LNCaP clone FGC (cell line): ENCODE measurements at regions not wholly inside any gene's neighbourhood (a gene's known extent, or its start where the extent isn't known, plus 50 kb on each side); places are given as distances from the start of the nearest gene placed in this dataset.

Experiments used
- DNase-seq: peaks from one replicate; pipeline ENCODE4 v3.0.0-alpha.2; 2011; ENCODE audit warnings: low read depth
- H3K4me3 ChIP-seq: 2 replicates; pipeline ENCODE4 v1.5.1; 2011; ENCODE audit warnings: mild to moderate bottlenecking, low read depth, low read length, control low read depth
- TF ChIP-seq, protein P1 (sequence below): IDR thresholded peaks from 2 replicates; pipeline ENCODE4 v1.5.1; 2012; ENCODE audit warnings: mild to moderate bottlenecking; ENCODE audit not compliant: control insufficient read depth, insufficient read depth; ENCODE audit errors: extremely low read depth

DNA sequence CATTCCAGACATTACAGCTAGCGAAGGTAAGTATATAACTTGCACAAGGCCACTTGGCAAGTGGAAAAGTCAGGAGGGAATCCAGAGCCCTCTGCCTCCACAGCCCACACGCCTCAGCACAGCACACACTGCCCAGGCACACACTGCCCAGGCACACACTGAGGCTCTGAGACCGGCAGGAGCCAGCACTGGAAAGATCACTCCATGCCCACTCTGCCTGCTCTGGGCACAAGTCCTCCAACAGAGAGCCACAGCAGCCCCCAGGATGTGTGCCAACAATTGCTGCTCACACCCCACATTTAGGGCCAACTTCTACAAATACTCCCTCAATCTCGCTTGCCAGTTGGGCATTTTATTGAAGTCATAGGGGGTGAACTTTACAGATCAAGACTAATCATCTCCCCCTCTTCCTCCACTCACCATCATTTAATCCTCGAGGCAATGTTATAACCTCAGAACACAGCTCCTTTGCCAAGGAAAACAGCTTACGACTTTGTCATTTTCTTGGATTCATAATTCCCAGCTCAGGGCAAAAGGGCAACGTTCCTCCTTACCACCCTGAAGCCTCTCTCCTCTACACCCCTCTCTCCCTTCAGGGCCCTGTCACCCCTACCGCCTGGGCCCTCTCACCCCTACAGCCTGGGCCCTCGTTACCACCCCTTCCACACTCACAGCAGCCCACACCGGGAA lies 53.0 kb upstream of the TPM1 start:
- TF ChIP-seq, protein P1, sequence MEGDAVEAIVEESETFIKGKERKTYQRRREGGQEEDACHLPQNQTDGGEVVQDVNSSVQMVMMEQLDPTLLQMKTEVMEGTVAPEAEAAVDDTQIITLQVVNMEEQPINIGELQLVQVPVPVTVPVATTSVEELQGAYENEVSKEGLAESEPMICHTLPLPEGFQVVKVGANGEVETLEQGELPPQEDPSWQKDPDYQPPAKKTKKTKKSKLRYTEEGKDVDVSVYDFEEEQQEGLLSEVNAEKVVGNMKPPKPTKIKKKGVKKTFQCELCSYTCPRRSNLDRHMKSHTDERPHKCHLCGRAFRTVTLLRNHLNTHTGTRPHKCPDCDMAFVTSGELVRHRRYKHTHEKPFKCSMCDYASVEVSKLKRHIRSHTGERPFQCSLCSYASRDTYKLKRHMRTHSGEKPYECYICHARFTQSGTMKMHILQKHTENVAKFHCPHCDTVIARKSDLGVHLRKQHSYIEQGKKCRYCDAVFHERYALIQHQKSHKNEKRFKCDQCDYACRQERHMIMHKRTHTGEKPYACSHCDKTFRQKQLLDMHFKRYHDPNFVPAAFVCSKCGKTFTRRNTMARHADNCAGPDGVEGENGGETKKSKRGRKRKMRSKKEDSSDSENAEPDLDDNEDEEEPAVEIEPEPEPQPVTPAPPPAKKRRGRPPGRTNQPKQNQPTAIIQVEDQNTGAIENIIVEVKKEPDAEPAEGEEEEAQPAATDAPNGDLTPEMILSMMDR = no peak
- no peak for DNase-seq
- no peak overlapping the region for H3K4me3 ChIP-seq

DNA sequence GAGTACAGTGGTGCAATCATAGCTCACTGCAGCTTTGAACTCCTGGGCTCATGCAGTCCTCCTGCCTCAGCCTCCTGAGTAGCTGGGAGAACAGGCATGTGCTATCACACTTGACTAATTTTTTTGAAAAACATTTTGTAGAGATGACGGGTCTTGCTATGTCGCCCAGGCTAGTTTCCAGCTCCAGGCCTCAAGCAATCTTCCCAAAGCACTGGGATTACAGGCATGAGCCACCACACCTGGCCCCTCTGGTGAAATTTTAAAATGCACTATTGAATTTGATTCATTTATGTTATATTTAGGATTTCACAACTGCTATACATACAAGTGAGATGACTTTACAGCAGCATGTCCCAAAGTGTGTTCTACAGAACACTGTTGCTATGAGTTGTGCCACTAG lies 50.8 kb upstream of the TPM1 start:
- DNase-seq = no peak
- TF ChIP-seq, protein P1 = no peak

DNA sequence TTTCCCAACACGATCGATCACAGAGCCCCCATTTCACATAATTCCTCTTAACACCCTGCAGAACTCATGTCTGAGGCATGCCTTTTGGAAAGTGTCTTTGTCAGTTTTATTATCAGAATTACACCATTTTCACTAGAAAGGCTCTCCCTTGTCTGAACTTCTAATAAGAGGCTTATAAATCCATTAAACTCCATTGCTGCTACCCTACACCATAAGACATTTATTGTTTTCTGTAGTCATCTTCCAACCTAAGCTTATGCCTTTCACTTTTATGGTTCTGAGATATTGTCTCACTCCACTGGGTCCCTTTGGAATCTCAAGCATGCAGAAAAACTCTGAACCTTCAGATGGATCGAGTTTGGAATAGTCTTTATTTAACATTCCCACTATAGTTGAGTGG lies 50.2 kb upstream of the TPM1 start:
- no peak overlapping the region for H3K4me3 ChIP-seq
- no peak for DNase-seq
- TF ChIP-seq, protein P1 = no peak

More for the DNA sequence above, 50.8 kb upstream of the TPM1 start:
- no peak overlapping the region for H3K4me3 ChIP-seq
